MM.1S (cell line): ENCODE measurements at regions not wholly inside any gene's neighbourhood (a gene's known extent, or its start where the extent isn't known, plus 50 kb on each side); places are given as distances from the start of the nearest gene placed in this dataset.

Experiments used
- DNase-seq: peaks from one replicate; pipeline ENCODE4 v3.0.0-alpha.2; 2015
- H2AFZ ChIP-seq: fragments of 300-600 bp; sonication (generic); 2 replicates; pipeline ENCODE4 v1.6.0; 2016; ENCODE audit warnings: antibody characterized with exemption, low read length
- H3F3A ChIP-seq: fragments of 300-600 bp; sonication (generic); 2 replicates; pipeline ENCODE4 v1.6.1; 2016; ENCODE audit warnings: mild to moderate bottlenecking, antibody characterized with exemption, low read length, moderate library complexity, mixed read lengths; ENCODE audit not compliant: insufficient read depth
- H3K27ac ChIP-seq: fragments of 300-600 bp; sonication (generic); 2 replicates; pipeline ENCODE4 v1.5.1; 2016; ENCODE audit warnings: mild to moderate bottlenecking, low read length
- H3K27me3 ChIP-seq: fragments of 300-600 bp; sonication (generic); replicated peaks from 2 replicates; pipeline ENCODE4 v1.6.0; 2016; ENCODE audit warnings: low read length; ENCODE audit not compliant: insufficient read depth
- H3K36me3 ChIP-seq: fragments of 300-600 bp; sonication (generic); replicated peaks from 2 replicates; pipeline ENCODE4 v1.6.1; 2016; ENCODE audit warnings: mild to moderate bottlenecking, low read length, mixed read lengths; ENCODE audit not compliant: insufficient read depth
- H3K4me1 ChIP-seq: fragments of 300-600 bp; sonication (generic); 2 replicates; pipeline ENCODE4 v1.6.1; 2016; ENCODE audit warnings: low read length, mixed read lengths
- H3K4me2 ChIP-seq: fragments of 300-600 bp; sonication (generic); 2 replicates; pipeline ENCODE4 v1.6.0; 2016; ENCODE audit warnings: low read depth, low read length
- H3K4me3 ChIP-seq: fragments of 300-600 bp; sonication (generic); 2 replicates; pipeline ENCODE4 v1.5.1; 2016; ENCODE audit warnings: low read length, mixed read lengths
- H3K79me2 ChIP-seq: fragments of 300-600 bp; sonication (generic); 2 replicates; pipeline ENCODE4 v1.6.1; 2016; ENCODE audit warnings: mixed run types, low read length, mixed read lengths
- H3K9ac ChIP-seq: fragments of 300-600 bp; sonication (generic); 2 replicates; pipeline ENCODE4 v1.6.1; 2016; ENCODE audit warnings: low read length, mixed read lengths
- H3K9me2 ChIP-seq: fragments of 300-600 bp; sonication (generic); replicated peaks from 2 replicates; pipeline ENCODE4 v1.6.1; 2016; ENCODE audit warnings: mild to moderate bottlenecking, low read length, mixed read lengths; ENCODE audit not compliant: insufficient read depth
- H3K9me3 ChIP-seq: fragments of 300-600 bp; sonication (generic); replicated peaks from 2 replicates; pipeline ENCODE4 v1.6.1; 2016; ENCODE audit warnings: mild to moderate bottlenecking, low read length, mixed read lengths; ENCODE audit not compliant: insufficient read depth
- H4K20me1 ChIP-seq: fragments of 300-600 bp; sonication (generic); 2 replicates; pipeline ENCODE4 v1.6.1; 2016; ENCODE audit warnings: mild to moderate bottlenecking, low read length, moderate library complexity, mixed read lengths; ENCODE audit not compliant: insufficient read depth
- EZH2 ChIP-seq: fragments of 300-600 bp; sonication (generic); optimal IDR thresholded peaks from 2 replicates; pipeline ENCODE3; 2017; ENCODE audit warnings: low read depth, mild to moderate bottlenecking, antibody characterized with exemption, low read length, mixed read lengths
- EZH2phosphoT487 ChIP-seq: fragments of 300-600 bp; sonication (generic); IDR thresholded peaks from 2 replicates; pipeline ENCODE4 v1.6.1; 2018; ENCODE audit warnings: antibody characterized with exemption, low read length
- TF ChIP-seq, protein P1 (sequence below): fragments of 300-600 bp; sonication (generic); IDR thresholded peaks from 2 replicates; pipeline ENCODE4 v1.5.1; 2016; ENCODE audit warnings: antibody characterized with exemption, low read length, mixed read lengths

DNA sequence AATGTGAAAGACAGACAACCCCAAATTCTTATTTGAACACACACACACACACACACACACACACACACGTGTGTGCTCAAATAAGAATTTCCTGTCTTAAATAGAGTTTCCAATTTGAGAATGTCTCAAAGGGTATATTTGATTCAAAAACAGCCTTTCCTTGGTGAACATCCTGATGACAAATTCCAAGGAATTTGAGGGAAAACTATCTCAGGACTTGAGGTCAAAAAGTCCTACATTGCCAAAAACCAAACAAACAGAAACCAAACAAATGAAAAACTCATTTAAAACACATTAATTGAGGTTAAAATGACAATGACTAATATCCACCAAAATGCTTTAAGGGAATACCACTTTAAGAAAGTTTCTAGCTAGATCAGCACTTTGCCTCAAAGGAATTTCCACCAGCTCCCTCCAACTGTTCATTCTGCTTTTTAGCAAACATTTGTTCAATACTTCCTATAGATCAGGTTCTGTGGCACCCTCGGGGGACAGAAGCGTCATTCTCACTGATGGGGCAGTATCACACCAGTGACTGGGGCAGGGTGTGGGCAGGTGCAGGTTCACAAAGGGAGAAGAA is 232.1 kb upstream of the TRIB2 start:
- H4K20me1 ChIP-seq = no peaks in the 10 kb centered on the region
- no peaks in the 10 kb centered on the region for H3K27me3 ChIP-seq
- no peak overlapping the region for H3K4me2 ChIP-seq
- no peaks in the 10 kb centered on the region for H3K9me2 ChIP-seq
- DNase-seq = no peak
- H3F3A ChIP-seq = no peaks in the 10 kb centered on the region
- H3K79me2 ChIP-seq = no peaks in the 10 kb centered on the region
- H3K9me3 ChIP-seq = no peaks in the 10 kb centered on the region; the same call in 1 of the 2 replicates
- H3K4me3 ChIP-seq = no peak overlapping the region
- TF ChIP-seq EZH2 (no peak), EZH2phosphoT487 (no peak)
- TF ChIP-seq, protein P1, sequence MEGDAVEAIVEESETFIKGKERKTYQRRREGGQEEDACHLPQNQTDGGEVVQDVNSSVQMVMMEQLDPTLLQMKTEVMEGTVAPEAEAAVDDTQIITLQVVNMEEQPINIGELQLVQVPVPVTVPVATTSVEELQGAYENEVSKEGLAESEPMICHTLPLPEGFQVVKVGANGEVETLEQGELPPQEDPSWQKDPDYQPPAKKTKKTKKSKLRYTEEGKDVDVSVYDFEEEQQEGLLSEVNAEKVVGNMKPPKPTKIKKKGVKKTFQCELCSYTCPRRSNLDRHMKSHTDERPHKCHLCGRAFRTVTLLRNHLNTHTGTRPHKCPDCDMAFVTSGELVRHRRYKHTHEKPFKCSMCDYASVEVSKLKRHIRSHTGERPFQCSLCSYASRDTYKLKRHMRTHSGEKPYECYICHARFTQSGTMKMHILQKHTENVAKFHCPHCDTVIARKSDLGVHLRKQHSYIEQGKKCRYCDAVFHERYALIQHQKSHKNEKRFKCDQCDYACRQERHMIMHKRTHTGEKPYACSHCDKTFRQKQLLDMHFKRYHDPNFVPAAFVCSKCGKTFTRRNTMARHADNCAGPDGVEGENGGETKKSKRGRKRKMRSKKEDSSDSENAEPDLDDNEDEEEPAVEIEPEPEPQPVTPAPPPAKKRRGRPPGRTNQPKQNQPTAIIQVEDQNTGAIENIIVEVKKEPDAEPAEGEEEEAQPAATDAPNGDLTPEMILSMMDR = no peak
- no peak overlapping the region for H2AFZ ChIP-seq
- no peaks in the 10 kb centered on the region for H3K36me3 ChIP-seq
- no peaks in the 10 kb centered on the region for H3K4me1 ChIP-seq
- no peak overlapping the region for H3K9ac ChIP-seq
- H3K27ac ChIP-seq = no peak overlapping the region

DNA sequence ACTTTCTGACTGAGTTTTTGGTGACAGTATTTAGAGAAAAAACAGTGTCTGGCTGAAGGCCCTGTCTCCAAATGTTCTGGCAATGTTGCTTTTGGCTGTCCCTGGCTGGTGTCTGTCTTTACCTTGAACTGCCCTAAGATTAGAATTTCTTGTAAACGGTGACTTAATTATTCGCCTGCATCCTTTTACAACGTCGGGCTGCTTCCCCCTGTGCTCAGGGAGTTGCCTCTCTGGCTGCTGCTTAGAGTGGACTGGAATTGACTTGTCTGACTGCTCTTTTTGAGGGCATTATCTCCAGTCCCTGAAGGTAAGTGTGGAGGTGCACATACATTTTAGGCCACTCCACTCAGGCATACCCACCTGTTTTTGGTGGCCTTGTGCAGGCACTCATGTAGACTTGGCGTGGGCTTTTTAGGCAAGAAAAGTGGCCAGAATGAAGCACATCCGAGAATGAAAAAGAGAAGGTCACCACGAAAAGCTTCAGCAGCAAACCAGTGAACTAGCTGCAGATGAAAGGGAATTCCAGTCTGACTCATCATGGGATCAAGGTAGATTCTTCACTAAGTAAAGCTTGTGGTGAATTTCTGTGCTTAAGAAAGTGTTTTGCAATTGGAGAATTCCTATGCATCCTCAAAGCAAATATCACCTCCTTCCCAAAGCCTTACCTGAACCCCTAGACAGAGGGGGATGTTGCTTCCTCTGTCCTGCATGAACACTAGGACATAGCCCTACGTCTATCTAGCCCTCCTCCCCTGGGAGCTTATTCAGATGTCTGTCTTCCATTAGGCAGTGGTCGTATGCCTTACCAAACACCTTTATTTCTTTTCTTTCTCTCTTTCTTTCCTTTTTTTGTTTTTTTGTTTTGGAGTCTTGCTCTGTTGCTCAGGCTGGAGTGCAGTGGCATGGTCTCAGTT is 230.3 kb upstream of the TRIB2 start:
- no peak overlapping the region for H3K4me2 ChIP-seq
- TF ChIP-seq EZH2 (no peak), EZH2phosphoT487 (no peak)
- TF ChIP-seq, protein P1 = no peak

DNA sequence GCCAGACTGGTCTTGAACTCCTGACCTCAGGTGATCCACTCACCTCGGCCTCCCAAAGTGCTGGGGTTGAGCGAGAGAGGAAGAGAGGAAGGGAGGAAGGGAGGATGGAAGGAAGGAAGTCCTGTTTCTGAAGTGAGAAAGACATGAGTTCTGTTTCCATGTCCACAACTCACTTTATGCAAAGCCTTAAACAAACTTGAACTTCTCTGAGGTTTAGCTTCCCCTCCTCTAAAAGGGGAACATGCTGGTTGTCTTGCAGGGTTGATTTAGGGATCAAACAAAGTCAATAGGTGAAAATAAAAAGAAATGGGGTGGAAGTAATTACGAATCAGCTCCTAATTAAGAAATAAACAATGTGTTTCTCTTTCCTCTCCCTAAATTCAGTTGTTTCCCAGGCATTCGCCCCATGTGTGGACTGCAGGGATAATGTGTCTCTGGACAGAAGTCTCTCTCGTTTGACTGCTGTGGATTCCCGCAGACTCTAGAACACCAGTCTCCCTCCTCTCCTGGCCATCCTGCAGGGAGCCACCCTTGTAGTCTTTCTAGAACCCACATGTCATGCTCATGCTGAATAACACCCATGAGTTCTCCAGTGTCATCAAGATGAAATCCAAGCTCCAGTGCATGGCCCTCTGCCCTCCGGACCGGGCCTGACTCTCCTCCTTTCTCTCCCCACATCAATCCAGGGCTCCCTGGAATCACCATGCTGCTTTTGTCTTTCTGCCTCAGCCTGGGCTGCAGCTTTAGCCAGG is 229.3 kb upstream of the TRIB2 start:
- Histone ChIP-seq H3K9ac (no peak overlapping the region), H3F3A (no peaks in the 10 kb centered on the region), H3K4me2 (no peak overlapping the region)

More for the DNA sequence above, 230.3 kb upstream of the TRIB2 start:
- Histone ChIP-seq H3K9me3 (no peaks in the 10 kb centered on the region), H3K9ac (no peak overlapping the region), H3K36me3 (no peaks in the 10 kb centered on the region), H3K79me2 (no peaks in the 10 kb centered on the region), H2AFZ (no peak overlapping the region), H3K27me3 (no peaks in the 10 kb centered on the region), H3K27ac (no peak overlapping the region), H3F3A (no peaks in the 10 kb centered on the region), H3K4me1 (no peaks in the 10 kb centered on the region), H3K4me3 (no peak overlapping the region), H4K20me1 (no peaks in the 10 kb centered on the region), H3K9me2 (no peaks in the 10 kb centered on the region)
- no peak for DNase-seq

More for the DNA sequence above, 229.3 kb upstream of the TRIB2 start:
- Histone ChIP-seq H3K27me3 (no peaks in the 10 kb centered on the region), H3K4me1 (no peaks in the 10 kb centered on the region), H2AFZ (no peak overlapping the region), H3K27ac (no peak overlapping the region), H3K36me3 (no peaks in the 10 kb centered on the region), H3K9me2 (no peaks in the 10 kb centered on the region), H3K4me3 (no peak overlapping the region), H3K79me2 (no peaks in the 10 kb centered on the region), H4K20me1 (no peaks in the 10 kb centered on the region), H3K9me3 (no peaks in the 10 kb centered on the region)
- no peak for DNase-seq
- TF ChIP-seq EZH2 (no peak), EZH2phosphoT487 (no peak)
- TF ChIP-seq, protein P1 = no peak
